ENCODE measurements at regions not wholly inside any gene's neighbourhood (a gene's known extent, or its start where the extent isn't known, plus 50 kb on each side); places are given as distances from the start of the nearest gene placed in this dataset.

GRCh38 chr5:40409601-40410000, 270.1 kb upstream of the PTGER4 start:
- Histone ChIP-seq H3K9ac (ENCODE audit: low read length) (no peak overlapping the region), H3K9me3 (ENCODE audit: insufficient read depth, low read length) (no peaks in the 10 kb centered on the region), H3K27me3 (ENCODE audit: low read depth, low read length) (no peaks in the 10 kb centered on the region), H3K36me3 (replicated peaks; ENCODE audit: low read depth, low read length) (no peaks in the 10 kb centered on the region), H3K4me1 (ENCODE audit: low read length) (peaks cover 31% of the 10 kb centered on the region), H4K20me1 (ENCODE audit: insufficient read depth, low read length) (no peaks in the 10 kb centered on the region), H3K27ac (ENCODE audit: low read length) (no peak overlapping the region), H3K4me3 (ENCODE audit: low read length) (no peak overlapping the region), H2AFZ (ENCODE audit: low read depth, low read length) (no peak overlapping the region), H3K79me2 (ENCODE audit: low read length) (no peaks in the 10 kb centered on the region), H3K4me2 (ENCODE audit: low read length) (0 out of 2 replicates have a peak overlapping the region, but pooled peaks have one; percentile 29)
- TF ChIP-seq EZH2phosphoT487 (IDR thresholded peaks at IDR 0.05; ENCODE audit: low read depth) = no peak
- TF ChIP-seq, protein P1, sequence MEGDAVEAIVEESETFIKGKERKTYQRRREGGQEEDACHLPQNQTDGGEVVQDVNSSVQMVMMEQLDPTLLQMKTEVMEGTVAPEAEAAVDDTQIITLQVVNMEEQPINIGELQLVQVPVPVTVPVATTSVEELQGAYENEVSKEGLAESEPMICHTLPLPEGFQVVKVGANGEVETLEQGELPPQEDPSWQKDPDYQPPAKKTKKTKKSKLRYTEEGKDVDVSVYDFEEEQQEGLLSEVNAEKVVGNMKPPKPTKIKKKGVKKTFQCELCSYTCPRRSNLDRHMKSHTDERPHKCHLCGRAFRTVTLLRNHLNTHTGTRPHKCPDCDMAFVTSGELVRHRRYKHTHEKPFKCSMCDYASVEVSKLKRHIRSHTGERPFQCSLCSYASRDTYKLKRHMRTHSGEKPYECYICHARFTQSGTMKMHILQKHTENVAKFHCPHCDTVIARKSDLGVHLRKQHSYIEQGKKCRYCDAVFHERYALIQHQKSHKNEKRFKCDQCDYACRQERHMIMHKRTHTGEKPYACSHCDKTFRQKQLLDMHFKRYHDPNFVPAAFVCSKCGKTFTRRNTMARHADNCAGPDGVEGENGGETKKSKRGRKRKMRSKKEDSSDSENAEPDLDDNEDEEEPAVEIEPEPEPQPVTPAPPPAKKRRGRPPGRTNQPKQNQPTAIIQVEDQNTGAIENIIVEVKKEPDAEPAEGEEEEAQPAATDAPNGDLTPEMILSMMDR (IDR thresholded peaks at IDR 0.05; ENCODE audit: low read depth, low read length) = no peak

GRCh38 chr5:40406741-40407211, 272.9 kb upstream of the PTGER4 start:
- no peaks in the 10 kb centered on the region for H3K27me3 ChIP-seq (ENCODE audit: low read depth, low read length)
- no peak overlapping the region for H3K4me3 ChIP-seq (ENCODE audit: low read length)
- H3K4me1 ChIP-seq (ENCODE audit: low read length) = peaks cover 42% of the 10 kb centered on the region
- H3K9ac ChIP-seq (ENCODE audit: low read length) = no peak overlapping the region
- H3K27ac ChIP-seq (ENCODE audit: low read length) = no peak overlapping the region
- no peak for TF ChIP-seq EZH2phosphoT487 (IDR thresholded peaks at IDR 0.05; ENCODE audit: low read depth)
- TF ChIP-seq, protein P1 (IDR thresholded peaks at IDR 0.05; ENCODE audit: low read depth, low read length) = no peak
- no peaks in the 10 kb centered on the region for H3K36me3 ChIP-seq (replicated peaks; ENCODE audit: low read depth, low read length)
- no peak overlapping the region for H3K4me2 ChIP-seq (ENCODE audit: low read length)
- 0 out of 2 replicates have a peak overlapping the region, but pooled peaks have one; percentile 17 for H2AFZ ChIP-seq (ENCODE audit: low read depth, low read length)
- no peaks in the 10 kb centered on the region for H3K79me2 ChIP-seq (ENCODE audit: low read length)
- H3K9me3 ChIP-seq (ENCODE audit: insufficient read depth, low read length) = no peaks in the 10 kb centered on the region
- no peaks in the 10 kb centered on the region for H4K20me1 ChIP-seq (ENCODE audit: insufficient read depth, low read length)

GRCh38 chr5:40405996-40406740, 273.5 kb upstream of the PTGER4 start:
- Histone ChIP-seq H3K9ac (ENCODE audit: low read length) (no peak overlapping the region), H3K27ac (ENCODE audit: low read length) (no peak overlapping the region), H2AFZ (ENCODE audit: low read depth, low read length) (peak overlapping the region; percentile 17; the same call in 1 of the 2 replicates)

GRCh38 chr5:40405230-40405629, 274.5 kb upstream of the PTGER4 start:
- H3K79me2 ChIP-seq (ENCODE audit: low read length) = no peaks in the 10 kb centered on the region
- H4K20me1 ChIP-seq (ENCODE audit: insufficient read depth, low read length) = no peaks in the 10 kb centered on the region
- H3K36me3 ChIP-seq (replicated peaks; ENCODE audit: low read depth, low read length) = no peaks in the 10 kb centered on the region
- no peaks in the 10 kb centered on the region for H3K27me3 ChIP-seq (ENCODE audit: low read depth, low read length)
- no peak overlapping the region for H3K4me2 ChIP-seq (ENCODE audit: low read length)
- no peak overlapping the region for H3K4me3 ChIP-seq (ENCODE audit: low read length)
- H2AFZ ChIP-seq (ENCODE audit: low read depth, low read length) = no peak overlapping the region
- TF ChIP-seq, protein P1 (IDR thresholded peaks at IDR 0.05; ENCODE audit: low read depth, low read length) = no peak
- no peak for TF ChIP-seq EZH2phosphoT487 (IDR thresholded peaks at IDR 0.05; ENCODE audit: low read depth)
- H3K27ac ChIP-seq (ENCODE audit: low read length) = no peak overlapping the region
- peaks cover 43% of the 10 kb centered on the region for H3K4me1 ChIP-seq (ENCODE audit: low read length)
- H3K9ac ChIP-seq (ENCODE audit: low read length) = no peak overlapping the region
- H3K9me3 ChIP-seq (ENCODE audit: insufficient read depth, low read length) = no peaks in the 10 kb centered on the region

More at GRCh38 chr5:40405996-40406740, 273.5 kb upstream of the PTGER4 start:
- TF ChIP-seq, protein P1 (IDR thresholded peaks at IDR 0.05; ENCODE audit: low read depth, low read length) = no peak
- TF ChIP-seq EZH2phosphoT487 (IDR thresholded peaks at IDR 0.05; ENCODE audit: low read depth) = no peak
- Histone ChIP-seq H3K4me2 (ENCODE audit: low read length) (peak overlapping the region; percentile 4; the same call in 1 of the 2 replicates), H3K27me3 (ENCODE audit: low read depth, low read length) (no peaks in the 10 kb centered on the region), H3K9me3 (ENCODE audit: insufficient read depth, low read length) (no peaks in the 10 kb centered on the region), H4K20me1 (ENCODE audit: insufficient read depth, low read length) (no peaks in the 10 kb centered on the region), H3K4me1 (ENCODE audit: low read length) (peaks cover 48% of the 10 kb centered on the region), H3K4me3 (ENCODE audit: low read length) (no peak overlapping the region), H3K36me3 (replicated peaks; ENCODE audit: low read depth, low read length) (no peaks in the 10 kb centered on the region), H3K79me2 (ENCODE audit: low read length) (no peaks in the 10 kb centered on the region)

Data from OCI-LY3 (cell line).